SW 1271 (cell line): ENCODE measurements at regions not wholly inside any gene's neighbourhood (a gene's known extent, or its start where the extent isn't known, plus 50 kb on each side); places are given as distances from the start of the nearest gene placed in this dataset.

Source experiments
- DNase-seq, 2 experiments: peaks; one replicate each; lab custom pipeline; 2025; lab: John Stamatoyannopoulos, UW

DNA sequence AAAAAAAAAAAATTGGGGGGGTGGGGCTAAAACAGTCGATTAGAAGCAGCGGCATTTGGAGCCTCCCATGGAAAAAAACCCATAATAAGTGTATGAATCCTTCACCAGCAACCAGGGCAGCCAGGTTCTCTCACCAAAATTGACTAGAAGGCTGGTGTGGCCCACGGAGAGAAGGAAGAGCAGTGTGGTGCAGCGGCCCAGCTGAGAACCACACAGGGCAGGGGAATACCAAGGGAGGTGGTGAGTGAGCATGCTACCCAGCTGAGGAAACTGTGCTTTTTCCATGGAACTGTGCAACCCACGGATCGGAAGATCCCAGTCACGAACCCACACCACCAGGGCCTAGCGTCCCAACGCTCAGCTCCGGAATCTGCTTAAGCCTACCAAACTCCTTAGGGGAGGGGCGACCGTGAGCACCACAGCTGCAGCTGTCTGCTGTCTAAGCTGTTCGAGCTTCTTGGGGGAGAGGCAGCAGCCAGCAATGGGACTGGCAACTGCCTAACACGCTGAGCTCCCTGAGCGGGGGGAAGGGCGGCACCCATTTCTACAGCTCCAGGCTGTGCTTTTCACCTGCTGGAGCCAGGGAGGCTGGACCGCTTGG is 1037.2 kb upstream of the ACVR2A start:
- no peak for DNase-seq

GRCh38 chr2:146806364-146807005 is 1038.3 kb upstream of the ACVR2A start:
- no peak for DNase-seq

- no peak for DNase-seq
Observed at GRCh38 chr2:146804288-146804687, 1040.5 kb upstream of the ACVR2A start.

- DNase-seq: no peak
Observed at GRCh38 chr2:146801886-146802285, 1042.9 kb upstream of the ACVR2A start.

GRCh38 chr2:146786396-146786795 is 1058.4 kb upstream of the ACVR2A start:
- DNase-seq: no peak

DNA sequence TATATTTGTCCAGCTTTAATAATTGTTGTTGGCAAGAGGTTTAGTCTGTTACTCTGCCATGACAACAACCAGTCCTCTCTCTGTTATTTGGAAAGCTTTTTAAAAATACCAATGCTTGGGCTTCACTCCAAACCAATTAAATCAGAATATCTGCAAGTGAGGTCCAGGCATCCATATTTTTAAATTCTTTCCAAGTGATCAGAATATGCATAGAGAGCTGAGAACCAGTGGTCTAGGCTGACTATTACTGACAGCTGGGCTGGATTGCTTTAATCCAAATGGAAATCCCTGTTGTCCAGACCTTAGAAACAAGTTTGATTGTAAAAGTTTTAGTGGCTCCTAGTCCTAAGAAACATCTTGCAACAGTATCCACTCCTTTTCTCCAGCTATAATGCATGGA is 1059.7 kb upstream of the ACVR2A start:
- no peak for DNase-seq

DNA sequence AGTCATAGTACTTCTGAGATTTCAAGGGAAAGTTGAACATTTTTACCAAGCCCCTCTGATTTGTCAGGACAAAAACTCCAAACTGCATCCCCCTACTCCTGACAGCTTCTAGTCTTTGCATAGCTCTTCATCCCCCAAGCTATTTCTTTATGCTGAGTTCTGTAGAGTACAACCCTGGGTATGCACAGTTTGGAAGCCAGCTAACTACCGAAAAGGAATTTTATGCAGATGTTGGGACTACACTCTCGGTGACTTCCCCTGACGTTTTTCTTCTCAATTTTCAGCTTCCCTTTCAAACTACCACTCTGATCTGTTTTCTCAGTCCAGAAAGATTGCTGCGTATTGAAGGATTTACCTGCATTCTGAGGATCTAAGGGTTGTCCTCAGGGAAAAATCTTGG is 1060.2 kb upstream of the ACVR2A start:
- no peak for DNase-seq

- no peak for DNase-seq
Observed at GRCh38 chr2:146777181-146777580, 1067.6 kb upstream of the ACVR2A start.

DNA sequence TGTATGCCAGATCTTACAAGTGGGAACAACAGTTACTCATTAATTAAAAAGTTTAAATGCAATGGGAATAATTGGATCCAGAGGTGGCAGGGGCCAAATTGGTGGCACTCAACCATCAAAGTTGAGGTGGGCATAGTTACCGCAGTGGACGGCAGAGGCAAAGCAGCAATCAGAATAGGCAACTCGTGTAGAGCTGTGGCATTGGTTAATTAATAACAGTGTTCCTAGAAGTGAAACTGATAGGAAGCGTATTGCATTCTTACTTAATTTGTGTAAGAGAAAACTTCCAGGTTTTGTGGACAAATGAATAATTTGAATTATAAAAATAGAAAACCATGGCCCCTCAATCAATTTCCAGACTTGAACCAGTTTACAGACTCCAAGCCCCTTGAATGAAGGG is 1068.2 kb upstream of the ACVR2A start:
- DNase-seq: no peak

DNA sequence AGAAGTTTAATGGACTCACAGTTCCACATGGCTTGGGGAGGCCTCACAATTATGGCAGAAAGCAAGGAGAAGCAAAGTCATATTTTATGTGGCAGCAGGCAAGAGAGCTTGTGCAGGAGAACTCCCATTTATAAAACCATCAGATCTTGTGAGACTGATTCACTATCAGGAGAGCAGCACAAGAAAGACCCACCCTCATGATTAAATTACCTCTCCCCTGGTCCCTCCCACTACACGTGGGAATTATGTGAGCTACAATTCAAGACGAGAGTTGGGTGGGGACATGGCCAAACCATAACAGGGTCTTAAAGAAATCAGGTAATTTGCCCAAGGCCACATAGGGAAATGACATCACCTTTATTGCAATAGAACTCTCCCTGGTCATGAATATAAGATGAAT is 1073.3 kb upstream of the ACVR2A start:
- DNase-seq: no peak

DNA sequence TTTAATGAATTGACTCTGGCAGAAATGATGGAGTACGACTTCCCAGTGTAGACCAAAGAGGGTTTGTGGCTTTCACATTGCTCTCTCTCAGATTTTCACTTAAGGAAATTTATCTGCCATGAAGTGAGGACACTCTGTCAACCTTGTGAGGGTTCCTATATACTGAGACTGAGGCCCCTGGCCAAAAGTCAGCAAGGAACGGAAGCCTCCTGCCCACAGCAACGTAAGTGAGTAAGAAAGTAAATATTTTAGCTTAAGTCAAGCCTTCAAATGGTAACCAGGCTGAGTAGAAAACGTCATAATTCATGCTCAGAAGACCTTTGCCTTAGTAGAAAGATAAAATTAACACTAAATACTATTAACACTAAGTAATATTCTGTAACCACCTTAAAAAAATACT is 1080.5 kb upstream of the ACVR2A start:
- DNase-seq: no peak

- no peak for DNase-seq
Observed at GRCh38 chr2:146762786-146763185, 1082.0 kb upstream of the ACVR2A start.

GRCh38 chr2:146754606-146755005 is 1090.2 kb upstream of the ACVR2A start:
- DNase-seq: no peak

DNA sequence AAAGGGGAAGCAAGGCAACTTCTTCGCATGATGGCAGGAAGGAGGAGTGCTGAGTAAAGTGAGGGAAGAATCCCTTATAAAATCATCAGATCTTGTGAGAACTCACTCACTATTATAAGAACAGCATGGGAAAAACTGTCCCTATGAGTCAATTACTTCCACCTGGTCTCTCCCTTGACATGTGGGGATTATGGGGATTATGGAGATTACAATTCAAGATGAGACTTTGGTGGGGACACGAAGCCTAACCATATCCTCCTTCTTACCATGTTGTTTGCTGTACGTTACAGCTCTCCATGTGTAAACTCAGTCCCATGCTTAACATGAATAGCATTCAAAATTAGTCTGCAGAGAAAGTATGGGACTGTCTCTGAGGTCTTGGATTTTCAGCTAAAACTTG is 1096.8 kb upstream of the ACVR2A start:
- no peak for DNase-seq

GRCh38 chr2:146741260-146741659 is 1103.6 kb upstream of the ACVR2A start:
- DNase-seq: no peak

GRCh38 chr2:146734821-146735190 is 1110.0 kb upstream of the ACVR2A start:
- DNase-seq: no peak

- DNase-seq: peak in 1 of 2 experiments; percentile 45
Observed at GRCh38 chr2:146734042-146734820, 1110.6 kb upstream of the ACVR2A start.

DNA sequence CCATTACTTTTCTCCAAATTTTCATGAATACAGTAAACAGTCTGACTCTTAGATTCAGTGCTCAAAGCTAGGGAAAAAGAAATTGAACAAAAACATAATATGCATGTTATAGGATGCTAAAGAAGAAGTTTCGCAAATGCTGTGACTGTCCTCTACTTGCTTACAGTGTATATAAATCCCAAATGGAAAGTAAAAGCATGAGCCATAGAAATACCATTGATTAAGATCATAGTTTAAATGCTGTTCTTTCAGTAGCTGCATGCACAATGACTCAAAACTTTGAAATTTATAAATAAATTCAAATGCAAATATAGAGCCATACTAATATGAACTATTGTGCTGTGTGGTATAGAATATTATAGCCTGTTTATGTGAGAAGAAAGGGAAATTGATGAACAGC is 1113.9 kb upstream of the ACVR2A start:
- no peak for DNase-seq

DNA sequence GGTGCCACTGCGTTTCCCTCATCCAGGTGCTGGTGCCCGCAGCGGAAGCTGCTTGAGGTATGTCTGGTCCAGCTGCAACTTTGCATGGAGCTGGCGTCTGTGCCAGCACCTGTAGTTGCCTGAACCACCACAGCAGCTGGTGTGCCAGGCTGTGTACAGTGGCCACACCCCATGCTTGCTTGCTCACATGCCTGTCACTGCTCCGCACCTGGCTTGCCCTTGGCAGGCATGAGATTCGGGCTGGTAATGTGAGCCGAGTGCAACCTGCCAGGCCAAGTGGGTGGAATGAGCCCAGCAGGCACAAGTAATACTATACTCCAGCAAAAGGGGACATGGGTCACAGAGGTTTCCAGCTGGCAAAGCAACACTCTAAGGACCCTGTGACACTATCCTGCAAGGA is 1123.3 kb upstream of the ACVR2A start:
- no peak for DNase-seq

DNA sequence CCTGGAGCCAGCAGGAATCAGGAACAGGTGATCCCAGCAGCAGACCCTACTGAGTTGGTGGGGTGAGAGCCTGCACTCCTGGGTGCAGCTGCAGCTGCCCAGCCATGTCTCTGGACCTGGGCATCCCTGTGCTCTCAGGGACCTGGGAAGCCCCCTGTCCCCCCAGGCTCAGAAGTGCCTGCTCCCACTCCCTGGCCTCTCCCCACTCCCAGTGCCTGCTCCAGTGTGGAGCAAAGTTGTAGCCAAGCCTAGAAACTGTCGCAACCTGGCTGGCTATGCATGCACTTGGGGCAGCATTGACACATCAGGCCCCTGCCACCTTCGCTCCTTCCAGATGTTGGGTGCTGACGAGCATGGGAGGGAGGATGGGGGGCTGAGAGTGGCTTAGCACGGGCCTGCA is 1124.7 kb upstream of the ACVR2A start:
- DNase-seq: no peak

DNA sequence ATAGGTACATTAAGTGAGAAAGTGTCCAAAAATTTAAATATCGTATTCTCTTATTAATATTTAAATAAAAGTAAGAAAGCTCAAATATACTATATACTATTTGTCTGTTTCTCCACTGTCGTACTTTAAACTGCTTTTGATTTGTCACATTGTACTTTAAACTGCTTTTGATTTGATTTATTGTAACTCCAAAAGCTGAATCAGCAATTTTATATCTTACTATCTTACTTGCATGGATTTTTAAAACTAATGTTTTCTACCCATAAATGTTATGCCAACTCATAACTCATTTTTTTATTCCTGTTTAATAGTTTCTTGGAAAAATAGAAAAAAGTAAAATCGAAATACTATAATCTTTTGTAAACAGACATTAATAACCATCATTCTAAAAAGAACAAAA is 1128.2 kb upstream of the ACVR2A start:
- DNase-seq: no peak

- no peak for DNase-seq
Observed at GRCh38 chr2:146709004-146709403, 1135.8 kb upstream of the ACVR2A start.

GRCh38 chr2:146701183-146701582 is 1143.6 kb upstream of the ACVR2A start:
- no peak for DNase-seq

DNA sequence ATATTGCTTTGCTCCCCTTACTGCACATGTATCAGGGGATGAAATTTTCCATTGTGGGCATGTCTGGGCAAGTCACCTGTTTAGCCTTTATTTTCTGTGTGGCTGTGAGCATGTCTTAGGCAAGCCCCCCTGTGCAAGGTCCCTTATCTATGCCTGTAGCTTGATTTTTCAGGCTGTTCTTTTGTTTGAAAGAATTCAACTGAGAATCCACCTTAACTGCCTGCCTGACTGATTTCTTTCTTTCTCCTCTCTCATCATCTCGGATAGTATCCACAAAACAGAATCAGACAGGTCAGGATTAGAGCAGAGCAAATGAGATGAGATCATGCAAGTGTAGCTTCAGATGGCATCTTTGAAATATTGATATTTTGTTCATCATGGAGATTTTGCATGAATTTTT is 1147.5 kb upstream of the ACVR2A start:
- DNase-seq: no peak
